H1 (cell line): ENCODE measurements at regions not wholly inside any gene's neighbourhood (a gene's known extent, or its start where the extent isn't known, plus 50 kb on each side); places are given as distances from the start of the nearest gene placed in this dataset.

ENCODE experiments used
- CTCF ChIA-PET: fragments of 300-600 bp; sonication (Branson Sonifier 250); formaldehyde crosslinking; loops from one replicate; lab custom pipeline; 2021; ENCODE audit not compliant: partially characterized antibody; lab: Charles Lee
- POLR2A ChIA-PET: fragments of 300-600 bp; sonication (Branson Sonifier 250); formaldehyde crosslinking; loops from one replicate; lab custom pipeline; 2021; ENCODE audit warnings: inconsistent platforms; ENCODE audit not compliant: partially characterized antibody; lab: Charles Lee
- DNase-seq, 2 experiments: peaks; one replicate each; pipeline versions ENCODE4 v3.0.0 to v3.0.0-alpha.2; 2010 to 2022; ENCODE audit warnings: low spot score in 2 of 2, low read depth in 1 of 2, mixed read lengths in 1 of 2
- FAIRE-seq: peaks from 2 replicates; lab custom pipeline; 2011; peaks lifted over from hg19 to GRCh38; lab: Jason Lieb, UNC
- H2AFZ ChIP-seq: 2 replicates; pipeline ENCODE4 v1.8.1; 2012; ENCODE audit warnings: low read length, inconsistent platforms
- H2AK5ac ChIP-seq: 2 replicates; pipeline ENCODE4 v1.6.1; 2013; ENCODE audit warnings: low read depth, low read length
- H2BK120ac ChIP-seq: replicated peaks from 2 replicates; pipeline ENCODE3; 2013; ENCODE audit warnings: low read depth, low read length, inconsistent platforms
- H2BK12ac ChIP-seq: 2 replicates; pipeline ENCODE4 v1.6.1; 2013; ENCODE audit warnings: low read depth, low read length
- H2BK15ac ChIP-seq: 2 replicates; pipeline ENCODE4 v1.6.1; 2013; ENCODE audit warnings: low read length
- H2BK20ac ChIP-seq: 2 replicates; pipeline ENCODE4 v1.6.1; 2013; ENCODE audit warnings: low read length
- H2BK5ac ChIP-seq: 2 replicates; pipeline ENCODE4 v1.6.1; 2013; ENCODE audit warnings: low read depth, low read length
- H3K14ac ChIP-seq: 2 replicates; pipeline ENCODE4 v1.6.1; 2013; ENCODE audit warnings: inconsistent platforms; ENCODE audit not compliant: insufficient read length
- H3K18ac ChIP-seq: 2 replicates; pipeline ENCODE4 v1.6.1; 2013; ENCODE audit warnings: low read length; ENCODE audit errors: extremely low read depth
- H3K23ac ChIP-seq: 2 replicates; pipeline ENCODE4 v1.6.1; 2013; ENCODE audit warnings: inconsistent platforms; ENCODE audit not compliant: insufficient read length
- H3K23me2 ChIP-seq: 2 replicates; pipeline ENCODE4 v1.6.1; 2013; ENCODE audit warnings: low read depth, low read length
- H3K27ac ChIP-seq: 2 replicates; pipeline ENCODE4 v1.6.1; 2011; ENCODE audit warnings: low read depth, low read length, inconsistent platforms
- H3K27me3 ChIP-seq, 4 experiments: replicated peaks in 1 of 4; 1 replicate in 1 of 4; 2 replicates in 3 of 4; pipeline versions ENCODE4 v1.6.1 to v1.8.1; 2011 to 2013; ENCODE audit warnings: low read length in 3 of 4, mild to moderate bottlenecking in 3 of 4, inconsistent platforms in 2 of 4, mixed read lengths in 2 of 4, moderate library complexity in 1 of 4; ENCODE audit not compliant: control insufficient read depth in 3 of 4, insufficient read depth in 3 of 4; ENCODE audit errors: extremely low read depth in 1 of 4
- H3K36me3 ChIP-seq, 4 experiments: 2 replicates each; pipeline versions ENCODE4 v1.6.1 to v1.8.1; 2011 to 2013; ENCODE audit warnings: mild to moderate bottlenecking in 4 of 4, low read length in 3 of 4, moderate library complexity in 2 of 4, control low read depth in 1 of 4, inconsistent platforms in 1 of 4; ENCODE audit not compliant: insufficient read depth in 4 of 4, control insufficient read depth in 2 of 4
- H3K4ac ChIP-seq: replicated peaks from 2 replicates; pipeline ENCODE3; 2013; ENCODE audit warnings: low read length, low read depth, mixed read lengths, inconsistent platforms; ENCODE audit not compliant: insufficient read length
- H3K4me1 ChIP-seq, 4 experiments: replicated peaks in 1 of 4; 1 replicate in 1 of 4; 2 replicates in 3 of 4; pipeline versions ENCODE4 v1.6.1 to v1.8.1; 2011 to 2013; ENCODE audit warnings: low read length in 3 of 4, inconsistent platforms in 2 of 4, mixed read lengths in 1 of 4; ENCODE audit not compliant: insufficient read depth in 4 of 4, control insufficient read depth in 3 of 4
- H3K4me2 ChIP-seq, 2 experiments: 2 replicates each; pipeline versions ENCODE4 v1.6.1 to v1.8.1; 2011 to 2013; ENCODE audit warnings: low read depth in 2 of 2, low read length in 2 of 2, control low read depth in 1 of 2, inconsistent platforms in 1 of 2, mild to moderate bottlenecking in 1 of 2; ENCODE audit not compliant: insufficient read depth in 1 of 2
- H3K4me3 ChIP-seq, 4 experiments: fragments of 200-600, 300-600 bp in 1 of 4; sonication (generic), shearing (Covaris generic), sonication (Bioruptor Twin) in 1 of 4; 2 replicates each; pipeline versions ENCODE4 v1.5.1 to v1.8.1; 2011 to 2016; ENCODE audit warnings: low read length in 4 of 4, low read depth in 3 of 4, control low read depth in 2 of 4, inconsistent platforms in 2 of 4, mild to moderate bottlenecking in 2 of 4, mixed read lengths in 1 of 4, moderate library complexity in 1 of 4; ENCODE audit not compliant: insufficient read depth in 2 of 4; ENCODE audit errors: extremely low read depth in 1 of 4
- H3K56ac ChIP-seq: replicated peaks from 2 replicates; pipeline ENCODE3; 2013; ENCODE audit warnings: low read depth, mild to moderate bottlenecking, mixed read lengths, low read length, inconsistent platforms; ENCODE audit not compliant: insufficient read length
- H3K79me1 ChIP-seq: 2 replicates; pipeline ENCODE4 v1.6.1; 2013; ENCODE audit warnings: low read depth, low read length, control low read depth
- H3K79me2 ChIP-seq, 2 experiments: 2 replicates each; pipeline versions ENCODE4 v1.6.1 to v1.8.1; 2012 to 2013; ENCODE audit warnings: low read length in 2 of 2, mild to moderate bottlenecking in 2 of 2, inconsistent platforms in 1 of 2; ENCODE audit not compliant: insufficient read depth in 2 of 2, control insufficient read depth in 1 of 2
- H3K9ac ChIP-seq, 4 experiments: replicated peaks in 1 of 4; 1 replicate in 1 of 4; 2 replicates in 3 of 4; pipeline versions ENCODE4 v1.6.1 to v1.8.1; 2011 to 2013; ENCODE audit warnings: low read depth in 3 of 4, low read length in 3 of 4, control low read depth in 2 of 4, mild to moderate bottlenecking in 2 of 4, moderate library complexity in 2 of 4, inconsistent platforms in 1 of 4; ENCODE audit errors: extremely low read depth in 1 of 4
- H3K9me3 ChIP-seq, 2 experiments: 2 replicates each; pipeline versions ENCODE4 v1.6.1 to v1.8.1; 2012 to 2013; ENCODE audit warnings: mild to moderate bottlenecking in 2 of 2, moderate library complexity in 2 of 2, control low read depth in 1 of 2, inconsistent platforms in 1 of 2, low read depth in 1 of 2, low read length in 1 of 2, mixed read lengths in 1 of 2; ENCODE audit not compliant: insufficient read depth in 2 of 2
- H4K20me1 ChIP-seq, 2 experiments: replicated peaks in 1 of 2; 2 replicates each; pipeline versions ENCODE3 to v1.8.1; 2011 to 2013; ENCODE audit warnings: inconsistent platforms in 2 of 2, low read length in 2 of 2, mild to moderate bottlenecking in 1 of 2; ENCODE audit not compliant: insufficient read depth in 2 of 2, control insufficient read depth in 1 of 2
- H4K5ac ChIP-seq: 2 replicates; pipeline ENCODE4 v1.6.1; 2013; ENCODE audit warnings: low read length, low read depth, mixed read lengths, inconsistent platforms; ENCODE audit not compliant: insufficient read length
- H4K8ac ChIP-seq: 2 replicates; pipeline ENCODE4 v1.8.0; 2013; ENCODE audit warnings: mild to moderate bottlenecking, moderate library complexity, low read length, inconsistent platforms; ENCODE audit not compliant: insufficient read depth; ENCODE audit errors: extremely low read depth
- H4K91ac ChIP-seq: replicated peaks from 2 replicates; pipeline ENCODE3; 2013; ENCODE audit warnings: low read length, mixed read lengths, inconsistent platforms; ENCODE audit not compliant: insufficient read length
- CTCF ChIP-seq, 3 experiments: IDR thresholded peaks; 1 replicate in 2 of 3; 2 replicates in 1 of 3; pipeline versions ENCODE4 v1.5.1 to v1.6.1; 2011; ENCODE audit warnings: low read length in 3 of 3, mild to moderate bottlenecking in 3 of 3, inconsistent platforms in 2 of 3, low read depth in 1 of 3, moderate library complexity in 1 of 3; ENCODE audit not compliant: insufficient read depth in 1 of 3; ENCODE audit errors: control extremely low read depth in 1 of 3
- MAFK ChIP-seq: IDR thresholded peaks from 2 replicates; pipeline ENCODE4 v1.6.1; 2012; ENCODE audit warnings: low read depth, mild to moderate bottlenecking, improper control_type of control experiment, low read length
- RAD21 ChIP-seq, 2 experiments: IDR thresholded peaks in 1 of 2; conservative IDR thresholded peaks in 1 of 2; 2 replicates each; pipeline ENCODE4 v1.6.1; 2011; ENCODE audit warnings: low read depth in 2 of 2, low read length in 2 of 2, improper control_type of control experiment in 1 of 2, inconsistent platforms in 1 of 2, mild to moderate bottlenecking in 1 of 2, moderate library complexity in 1 of 2
- SP4 ChIP-seq: IDR thresholded peaks from 2 replicates; pipeline ENCODE4 v1.6.1; 2012; ENCODE audit warnings: low read length, inconsistent platforms
- ZNF274 ChIP-seq: IDR thresholded peaks from 2 replicates; pipeline ENCODE4 v1.7.0; 2012; ENCODE audit warnings: low read length, borderline replicate concordance; ENCODE audit errors: extremely low read depth
- WGBS, 2 experiments: shearing (Covaris generic) in 1 of 2; methylation state at CpG; one replicate each; pipeline versions ENCODE4 v1.1.6 to v1.1.7; 2013 to 2015; ENCODE audit warnings: low lambda C conversion rate in 2 of 2, mixed read lengths in 2 of 2, inconsistent platforms in 1 of 2, low coverage in 1 of 2, missing lambda C conversion rate in 1 of 2; ENCODE audit not compliant: insufficient replicate concordance in 2 of 2, insufficient coverage in 1 of 2, insufficient read length in 1 of 2; ENCODE audit errors: extremely low coverage in 1 of 2, missing lambda C conversion rate in 1 of 2; 5-methylcytosine and 5-hydroxymethylcytosine counted together

DNA sequence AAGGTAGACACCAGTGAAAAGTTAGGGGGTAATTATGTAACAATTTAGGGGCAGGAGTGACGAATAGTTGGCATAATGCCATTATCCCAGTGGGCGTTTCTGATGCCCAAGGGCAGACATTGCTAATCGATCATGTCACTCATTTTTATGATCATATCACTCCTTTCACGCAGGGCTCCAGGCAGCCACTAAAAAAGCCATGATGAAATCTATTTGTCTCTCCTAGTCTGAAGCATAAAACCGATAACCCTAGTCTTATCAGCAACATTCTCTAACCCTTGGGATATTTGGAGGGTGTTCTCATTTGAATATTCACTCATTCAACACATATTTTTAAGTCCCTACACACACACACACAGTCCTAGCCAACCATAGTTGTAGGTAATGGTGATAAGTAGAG is 114.9 kb downstream of the NMUR2 start:
- H2AK5ac ChIP-seq: no peak overlapping the region
- H3K23ac ChIP-seq: no peak overlapping the region
- no peaks in the 10 kb centered on the region for H3K79me2 ChIP-seq
- no peak for FAIRE-seq
- no peaks in the 10 kb centered on the region for H4K20me1 ChIP-seq
- TF ChIP-seq ZNF274 (no peak), SP4 (no peak), MAFK (no peak), RAD21 (IDR thresholded peaks at IDR 0.05 in 1 of 2, conservative IDR thresholded peaks at IDR 0.05 in 1 of 2; ENCODE audit: low read depth in 2 of 2, low read length in 2 of 2) (no peak), CTCF (IDR thresholded peaks at IDR 0.05; ENCODE audit: control extremely low read depth in 1 of 3, insufficient read depth in 1 of 3, low read depth in 1 of 3, low read length in 3 of 3) (no peak)
- no peak overlapping the region for H2BK20ac ChIP-seq
- no peak overlapping the region for H4K8ac ChIP-seq
- no peaks in the 10 kb centered on the region for H3K23me2 ChIP-seq
- no peak overlapping the region for H4K91ac ChIP-seq
- no peak overlapping the region for H2BK15ac ChIP-seq
- no peak for DNase-seq
- ChIA-PET CTCF (no interaction called here), POLR2A (no interaction called here)
- H3K9ac ChIP-seq: no peak overlapping the region
- 76% methylated on average over 5 of the region's 5 CpGs; no CpG with 5 or more reads in 1 of the 2 experiments for WGBS, 2 experiments
- H2BK12ac ChIP-seq: no peak overlapping the region
- H3K18ac ChIP-seq: no peak overlapping the region
- H3K4me1 ChIP-seq: no peaks in the 10 kb centered on the region
- H3K79me1 ChIP-seq: no peaks in the 10 kb centered on the region
- H3K4ac ChIP-seq: no peak overlapping the region
- H2BK5ac ChIP-seq: no peak overlapping the region
- no peak overlapping the region for H3K56ac ChIP-seq
- no peak overlapping the region for H2AFZ ChIP-seq
- no peaks in the 10 kb centered on the region for H3K9me3 ChIP-seq
- H2BK120ac ChIP-seq: no peak overlapping the region
- no peak overlapping the region for H3K4me3 ChIP-seq
- H3K36me3 ChIP-seq: no peaks in the 10 kb centered on the region
- no peak overlapping the region for H3K27ac ChIP-seq
- no peak overlapping the region for H4K5ac ChIP-seq
- no peak overlapping the region for H3K4me2 ChIP-seq
- no peak overlapping the region for H3K14ac ChIP-seq
- H3K27me3 ChIP-seq: no peaks in the 10 kb centered on the region
